T-helper 2 cell treated with Interferon-gamma antibody and Interleukin-4, amounts not matched to agents 5 μg/mL and 100 μg/mL, for 36 hours (primary cell): ENCODE measurements at regions not wholly inside any gene's neighbourhood (a gene's known extent, or its start where the extent isn't known, plus 50 kb on each side); places are given as distances from the start of the nearest gene placed in this dataset.
"Not testable (repeated sequence)": the region's sequence is repeated elsewhere in the genome, so short reads cannot be mapped to it uniquely, and the experiment has no call there.

Source experiments
- DNase-seq: peaks from one replicate; pipeline ENCODE4 v3.0.0; 2021; ENCODE audit warnings: low spot score
- H3K27ac Mint-ChIP-seq: one replicate; pipeline ENCODE4 v1.8.0; 2021; ENCODE audit warnings: mild to moderate bottlenecking, mixed read lengths
- H3K27me3 Mint-ChIP-seq: one replicate; pipeline ENCODE4 v1.8.0; 2021; ENCODE audit warnings: low read depth, mixed read lengths
- H3K36me3 Mint-ChIP-seq: one replicate; pipeline ENCODE4 v1.8.0; 2021; ENCODE audit warnings: low read depth, mixed read lengths
- H3K4me1 Mint-ChIP-seq: one replicate; pipeline ENCODE4 v1.8.0; 2021; ENCODE audit warnings: low read depth, mixed read lengths
- H3K4me3 Mint-ChIP-seq: one replicate; pipeline ENCODE4 v1.8.0; 2022; ENCODE audit warnings: mild to moderate bottlenecking, moderate library complexity, mixed read lengths
- H3K9me3 Mint-ChIP-seq: one replicate; pipeline ENCODE4 v1.8.0; 2021; ENCODE audit warnings: mixed read lengths

- Mint-ChIP-seq H3K9me3 (peaks cover 17% of the 10 kb centered on the region), H3K4me1 (no peaks in the 10 kb centered on the region), H3K4me3 (no peak overlapping the region), H3K36me3 (no peaks in the 10 kb centered on the region), H3K27ac (no peak overlapping the region), H3K27me3 (no peaks in the 10 kb centered on the region)
- DNase-seq = no peak
Measured at GRCh38 chr7:119033641-119034040, 809.1 kb downstream of the ANKRD7 start.

- Mint-ChIP-seq H3K36me3 (no peaks in the 10 kb centered on the region), H3K4me3 (no peak overlapping the region), H3K4me1 (no peaks in the 10 kb centered on the region), H3K27ac (no peak overlapping the region), H3K9me3 (peaks cover 17% of the 10 kb centered on the region), H3K27me3 (no peaks in the 10 kb centered on the region)
- DNase-seq = no peak
Measured at GRCh38 chr7:119037941-119038340, 813.4 kb downstream of the ANKRD7 start.

DNA sequence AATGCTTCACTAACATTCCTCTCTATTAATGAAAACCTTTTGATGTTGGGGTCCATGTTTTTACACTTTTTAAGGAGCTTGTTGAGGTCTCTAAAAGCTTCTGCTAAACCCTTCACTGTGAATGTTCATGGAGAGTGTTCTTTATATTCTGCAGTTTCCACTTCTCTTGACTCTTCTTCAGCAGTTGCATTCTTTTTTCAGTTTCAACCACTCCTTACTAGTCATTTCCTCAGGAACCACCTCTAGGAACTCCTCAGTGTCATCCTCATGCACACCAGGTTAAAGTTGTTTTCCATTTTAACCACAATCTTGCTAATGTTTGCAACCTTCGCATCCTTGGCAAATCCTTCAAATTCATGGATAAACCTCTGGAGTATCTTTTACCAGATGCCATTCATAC lies 821.6 kb downstream of the ANKRD7 start:
- no peak for DNase-seq
- Mint-ChIP-seq H3K4me3 (no peak overlapping the region), H3K4me1 (no peaks in the 10 kb centered on the region), H3K36me3 (no peaks in the 10 kb centered on the region), H3K9me3 (no peaks in the 10 kb centered on the region), H3K27me3 (no peaks in the 10 kb centered on the region), H3K27ac (no peak overlapping the region)

DNA sequence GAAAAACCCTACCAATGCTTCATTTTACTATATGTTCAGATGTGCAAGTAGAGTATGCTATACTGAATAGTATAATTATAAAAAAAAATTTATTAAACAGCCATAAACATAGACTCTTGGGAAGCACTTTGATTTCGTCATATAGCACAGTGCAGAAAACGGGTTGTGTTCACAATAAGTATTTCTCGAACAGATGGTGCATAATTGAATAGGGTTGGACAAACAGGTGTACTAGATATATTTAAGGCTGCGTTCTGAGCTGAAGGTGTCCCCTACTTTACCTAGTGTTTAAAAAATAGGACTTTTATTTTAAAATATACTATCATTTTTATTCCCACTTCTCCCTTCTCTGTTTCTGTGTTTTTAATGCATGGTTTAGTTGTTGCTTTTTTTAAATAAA lies 841.5 kb downstream of the ANKRD7 start:
- H3K4me1 Mint-ChIP-seq = no peaks in the 10 kb centered on the region
- peaks cover 4% of the 10 kb centered on the region for H3K9me3 Mint-ChIP-seq
- H3K27ac Mint-ChIP-seq = no peak overlapping the region
- DNase-seq = no peak
- H3K36me3 Mint-ChIP-seq = no peaks in the 10 kb centered on the region
- H3K27me3 Mint-ChIP-seq = no peaks in the 10 kb centered on the region
- no peak overlapping the region for H3K4me3 Mint-ChIP-seq

DNA sequence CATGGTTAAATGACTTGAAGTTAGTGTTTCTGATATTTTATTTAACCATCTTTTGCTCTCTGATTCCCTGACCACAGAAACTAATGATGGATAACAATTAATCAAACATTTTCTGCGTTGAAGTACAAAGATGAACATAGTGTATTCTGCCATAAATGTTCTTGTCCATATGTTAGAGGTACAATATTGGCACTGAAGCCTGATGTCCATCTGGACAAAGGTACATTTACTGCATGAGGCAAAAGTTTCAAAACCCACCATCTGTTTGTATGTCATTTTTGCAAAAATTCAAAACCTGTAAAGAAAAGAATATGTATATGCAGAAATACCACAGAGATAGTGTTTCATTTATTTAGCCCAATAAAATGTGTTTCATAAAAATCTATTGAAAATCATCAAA lies 861.5 kb downstream of the ANKRD7 start:
- DNase-seq = no peak
- Mint-ChIP-seq H3K4me1 (no peaks in the 10 kb centered on the region), H3K9me3 (peaks cover 11% of the 10 kb centered on the region), H3K27ac (no peak overlapping the region), H3K36me3 (no peaks in the 10 kb centered on the region), H3K27me3 (no peaks in the 10 kb centered on the region), H3K4me3 (no peak overlapping the region)

DNA sequence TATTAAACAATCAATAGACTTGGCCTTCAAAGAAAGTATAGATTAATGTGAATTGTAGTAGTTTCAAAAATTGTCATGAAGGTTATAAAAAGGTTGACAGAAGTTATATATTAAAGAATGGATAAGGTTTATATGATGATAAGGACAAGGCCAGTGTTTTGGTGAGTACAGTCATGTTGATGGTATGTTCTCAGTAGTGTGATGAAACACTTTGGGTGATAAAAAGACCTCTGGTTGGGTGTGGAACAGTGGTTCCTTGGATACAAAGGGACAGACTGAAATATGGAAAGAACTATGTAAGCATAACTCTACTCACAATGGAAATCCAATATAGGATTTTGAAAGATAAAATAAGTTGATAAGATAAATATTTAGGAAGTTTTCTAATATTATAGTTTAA lies 866.3 kb downstream of the ANKRD7 start:
- no peaks in the 10 kb centered on the region for H3K4me1 Mint-ChIP-seq
- peaks cover 15% of the 10 kb centered on the region for H3K9me3 Mint-ChIP-seq
- no peaks in the 10 kb centered on the region for H3K36me3 Mint-ChIP-seq
- no peak overlapping the region for H3K4me3 Mint-ChIP-seq
- no peaks in the 10 kb centered on the region for H3K27me3 Mint-ChIP-seq
- H3K27ac Mint-ChIP-seq = no peak overlapping the region
- DNase-seq = no peak

DNA sequence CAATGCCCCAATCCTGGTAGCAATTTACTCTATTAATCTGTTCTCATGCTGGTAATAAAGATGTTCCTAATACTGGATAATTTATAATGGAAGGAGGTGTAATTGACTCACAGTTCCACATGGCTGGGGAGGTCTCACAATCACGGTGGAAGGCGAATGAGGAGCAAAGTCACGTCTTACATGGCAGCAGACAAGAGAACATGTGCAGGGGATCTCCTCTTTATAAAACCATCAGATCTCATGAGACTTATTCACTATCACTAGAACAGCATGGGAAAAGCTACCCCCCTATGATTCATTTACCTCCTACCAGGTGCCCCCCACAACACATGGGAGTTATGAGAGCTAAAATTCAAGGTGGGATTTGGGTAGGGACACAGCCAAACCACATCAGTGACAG lies 872.2 kb downstream of the ANKRD7 start:
- Mint-ChIP-seq H3K36me3 (no peaks in the 10 kb centered on the region), H3K4me3 (no peak overlapping the region), H3K4me1 (no peaks in the 10 kb centered on the region), H3K27ac (no peak overlapping the region), H3K27me3 (no peaks in the 10 kb centered on the region), H3K9me3 (peaks cover 13% of the 10 kb centered on the region)
- no peak for DNase-seq

DNA sequence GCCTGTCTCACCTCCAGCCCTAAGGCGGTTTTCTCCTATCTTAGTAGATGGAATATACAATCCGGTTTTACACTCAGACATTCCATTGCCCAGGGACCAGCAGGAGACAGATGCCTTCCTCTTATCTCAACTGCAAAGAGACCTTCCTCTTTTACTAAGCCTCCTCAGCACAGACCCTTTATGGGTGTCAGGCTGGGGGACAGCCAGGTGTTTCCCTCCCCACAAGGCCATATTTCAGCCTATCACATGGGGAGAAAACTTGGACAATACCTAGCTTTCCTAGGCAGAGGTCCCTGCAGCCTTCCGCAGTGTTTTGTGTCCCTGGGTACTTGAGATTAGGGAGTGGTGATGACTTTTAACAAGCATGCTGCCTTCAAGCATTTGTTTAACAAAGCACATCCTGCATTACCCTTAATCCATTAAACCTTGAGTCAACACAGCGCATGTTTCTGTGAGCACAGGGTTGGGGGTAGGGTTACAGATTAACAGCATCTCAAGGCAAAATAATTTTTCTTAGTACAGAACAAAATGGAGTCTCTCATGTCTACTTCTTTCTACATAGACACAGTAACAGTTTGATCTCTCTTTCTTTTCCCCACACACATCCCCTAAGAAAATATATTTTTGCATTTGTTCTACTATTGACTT lies 876.2 kb downstream of the ANKRD7 start:
- H3K4me1 Mint-ChIP-seq, H3K27me3 Mint-ChIP-seq, DNase-seq, H3K4me3 Mint-ChIP-seq, H3K27ac Mint-ChIP-seq, H3K9me3 Mint-ChIP-seq, H3K36me3 Mint-ChIP-seq: not testable (repeated sequence)

GRCh38 chr7:119102291-119102690 lies 877.8 kb downstream of the ANKRD7 start:
- H3K27me3 Mint-ChIP-seq = no peaks in the 10 kb centered on the region
- H3K4me1 Mint-ChIP-seq = no peaks in the 10 kb centered on the region
- H3K4me3 Mint-ChIP-seq = no peak overlapping the region
- H3K9me3 Mint-ChIP-seq = peaks cover 8% of the 10 kb centered on the region
- no peak for DNase-seq
- no peak overlapping the region for H3K27ac Mint-ChIP-seq
- H3K36me3 Mint-ChIP-seq = no peaks in the 10 kb centered on the region

DNA sequence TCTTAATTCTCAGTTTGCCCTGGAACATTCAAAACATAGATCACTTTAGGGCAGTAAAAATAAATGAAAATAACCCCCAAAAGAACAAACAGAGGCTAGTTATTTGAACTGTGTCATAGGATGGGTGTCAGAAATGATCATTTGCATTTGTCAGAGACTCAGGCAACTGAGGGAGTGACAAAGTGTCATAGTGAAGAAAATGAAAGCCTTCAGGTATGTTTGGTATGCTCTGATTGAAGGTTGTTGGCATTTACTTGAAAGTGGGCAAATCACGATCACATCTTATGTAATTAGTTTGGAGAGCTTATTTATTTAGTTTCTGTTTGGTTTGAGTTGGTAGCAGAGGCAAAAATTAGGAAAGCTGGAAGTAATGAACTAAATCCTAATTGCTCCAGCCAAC lies 880.9 kb downstream of the ANKRD7 start:
- Mint-ChIP-seq H3K27me3 (no peaks in the 10 kb centered on the region), H3K36me3 (no peaks in the 10 kb centered on the region), H3K4me1 (no peaks in the 10 kb centered on the region), H3K27ac (no peak overlapping the region), H3K4me3 (no peak overlapping the region), H3K9me3 (peaks cover 8% of the 10 kb centered on the region)
- DNase-seq = no peak

- no peak for DNase-seq
Measured at GRCh38 chr7:119123326-119123725, 898.8 kb downstream of the ANKRD7 start.

DNA sequence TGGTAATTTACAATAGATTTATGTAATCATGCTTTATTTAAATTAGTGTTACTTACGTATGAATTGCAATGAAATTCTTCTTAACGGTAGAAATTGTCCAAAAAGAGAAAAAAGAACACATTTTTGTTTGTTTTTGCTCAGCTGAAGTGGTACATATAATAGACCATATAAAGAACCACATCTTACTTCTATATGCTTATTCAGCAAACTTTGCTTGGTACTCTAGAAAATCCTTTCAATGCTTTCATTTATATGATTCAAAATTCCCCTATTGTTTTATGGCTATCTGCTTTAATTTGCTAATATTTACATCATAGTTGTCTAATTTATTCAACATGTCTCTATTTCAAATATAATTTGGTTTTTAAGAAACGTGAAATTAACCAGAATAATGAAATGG lies 903.2 kb downstream of the ANKRD7 start:
- H3K4me3 Mint-ChIP-seq = no peak overlapping the region
- peaks cover 6% of the 10 kb centered on the region for H3K9me3 Mint-ChIP-seq
- H3K27me3 Mint-ChIP-seq = no peaks in the 10 kb centered on the region
- H3K27ac Mint-ChIP-seq = no peak overlapping the region
- DNase-seq = no peak
- no peaks in the 10 kb centered on the region for H3K36me3 Mint-ChIP-seq
- no peaks in the 10 kb centered on the region for H3K4me1 Mint-ChIP-seq

More at GRCh38 chr7:119123326-119123725, 898.8 kb downstream of the ANKRD7 start:
- Mint-ChIP-seq H3K27me3 (no peaks in the 10 kb centered on the region), H3K4me1 (no peaks in the 10 kb centered on the region), H3K9me3 (peaks cover 6% of the 10 kb centered on the region), H3K36me3 (no peaks in the 10 kb centered on the region), H3K27ac (no peak overlapping the region), H3K4me3 (no peak overlapping the region)

GRCh38 chr7:119132436-119132835 lies 907.9 kb downstream of the ANKRD7 start:
- Mint-ChIP-seq H3K4me1 (no peaks in the 10 kb centered on the region), H3K27ac (no peak overlapping the region), H3K4me3 (no peak overlapping the region), H3K27me3 (no peaks in the 10 kb centered on the region), H3K36me3 (no peaks in the 10 kb centered on the region), H3K9me3 (no peaks in the 10 kb centered on the region)
- no peak for DNase-seq

DNA sequence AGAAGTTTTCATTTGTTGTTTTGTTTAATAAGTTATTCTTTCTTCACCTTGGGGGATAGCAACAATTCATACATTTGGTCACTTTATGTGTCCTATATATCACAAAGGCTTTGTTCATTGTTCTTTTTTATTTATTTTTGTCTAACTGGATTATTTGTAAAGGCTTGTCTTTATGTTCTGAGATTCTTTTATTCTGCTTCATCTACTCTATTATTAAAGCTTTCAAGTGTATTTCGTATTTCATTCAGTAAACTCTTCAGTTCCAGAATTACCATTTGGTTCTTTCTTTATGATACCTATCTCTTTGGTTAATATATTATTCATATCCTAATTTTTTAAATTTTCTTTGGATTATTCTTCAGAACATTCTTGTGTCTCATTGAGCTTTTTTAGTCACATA lies 942.9 kb downstream of the ANKRD7 start:
- Mint-ChIP-seq H3K27ac (no peak overlapping the region), H3K27me3 (no peaks in the 10 kb centered on the region), H3K4me1 (no peaks in the 10 kb centered on the region), H3K4me3 (no peak overlapping the region), H3K36me3 (no peaks in the 10 kb centered on the region), H3K9me3 (peaks cover 30% of the 10 kb centered on the region)
- no peak for DNase-seq

- DNase-seq = no peak
- no peaks in the 10 kb centered on the region for H3K36me3 Mint-ChIP-seq
- no peak overlapping the region for H3K4me3 Mint-ChIP-seq
- no peak overlapping the region for H3K27ac Mint-ChIP-seq
- H3K27me3 Mint-ChIP-seq = no peaks in the 10 kb centered on the region
- no peaks in the 10 kb centered on the region for H3K4me1 Mint-ChIP-seq
- H3K9me3 Mint-ChIP-seq = peaks cover 11% of the 10 kb centered on the region
Measured at GRCh38 chr7:119172043-119172442, 947.5 kb downstream of the ANKRD7 start.
